ENCODE measurements at regions not wholly inside any gene's neighbourhood (a gene's known extent, or its start where the extent isn't known, plus 50 kb on each side); places are given as distances from the start of the nearest gene placed in this dataset.

GRCh38 chr22:49296561-49296960, 531.1 kb downstream of the BRD1 start:
- TF ChIP-seq POLR2AphosphoS5 (IDR thresholded peaks at IDR 0.05; ENCODE audit: borderline replicate concordance, low read depth, low read length) (no peak), FOXP2 (optimal IDR thresholded peaks at IDR 0.05; ENCODE audit: control extremely low read depth, extremely low read length, insufficient read depth) (no peak)
